Smooth muscle cell (in vitro differentiated cells): ENCODE measurements at regions not wholly inside any gene's neighbourhood (a gene's known extent, or its start where the extent isn't known, plus 50 kb on each side); places are given as distances from the start of the nearest gene placed in this dataset.

Source experiments
- DNase-seq: peaks from one replicate; lab custom pipeline; 2025; ENCODE audit not compliant: unreplicated experiment; lab: John Stamatoyannopoulos, UW
- H2AFZ ChIP-seq: fragments of 200-600 bp; sonication (generic); 2 replicates; pipeline ENCODE4 v1.6.0; 2016; ENCODE audit warnings: antibody characterized with exemption, low read depth, mild to moderate bottlenecking
- H3F3A ChIP-seq: fragments of 200-600 bp; sonication (generic); 2 replicates; pipeline ENCODE4 v1.6.0; 2017; ENCODE audit warnings: antibody characterized with exemption, low read depth
- H3K27ac ChIP-seq: fragments of 200-600 bp; sonication (generic); 2 replicates; pipeline ENCODE4 v1.5.1; 2016; ENCODE audit warnings: low read depth, mild to moderate bottlenecking
- H3K27me3 ChIP-seq: fragments of 200-600 bp; sonication (generic); 2 replicates; pipeline ENCODE4 v1.6.1; 2016; ENCODE audit warnings: low read depth, mild to moderate bottlenecking
- H3K36me3 ChIP-seq: fragments of 200-600 bp; sonication (generic); 2 replicates; pipeline ENCODE4 v1.5.1; 2016; ENCODE audit warnings: low read depth
- H3K4me1 ChIP-seq: fragments of 200-600 bp; sonication (generic); 2 replicates; pipeline ENCODE4 v1.5.1; 2016; ENCODE audit warnings: low read depth
- H3K4me2 ChIP-seq: fragments of 200-600 bp; sonication (generic); 2 replicates; pipeline ENCODE4 v1.6.0; 2016; ENCODE audit warnings: mild to moderate bottlenecking
- H3K4me3 ChIP-seq: fragments of 200-600 bp; sonication (generic); 2 replicates; pipeline ENCODE4 v1.5.1; 2016; ENCODE audit warnings: mild to moderate bottlenecking
- H3K79me2 ChIP-seq: fragments of 200-600 bp; sonication (generic); 2 replicates; pipeline ENCODE4 v1.6.0; 2016; ENCODE audit warnings: low read depth, mild to moderate bottlenecking
- H3K9ac ChIP-seq: fragments of 200-600 bp; sonication (generic); 2 replicates; pipeline ENCODE4 v1.6.0; 2016; ENCODE audit warnings: low read depth
- H3K9me3 ChIP-seq: fragments of 200-600 bp; sonication (generic); replicated peaks from 2 replicates; pipeline ENCODE4 v1.5.1; 2016; ENCODE audit warnings: low read depth
- H4K20me1 ChIP-seq: fragments of 200-600 bp; sonication (generic); 2 replicates; pipeline ENCODE4 v1.6.0; 2016; ENCODE audit warnings: low read depth
- CTCF ChIP-seq: fragments of 200-600 bp; sonication (generic); IDR thresholded peaks from 2 replicates; pipeline ENCODE4 v1.5.1; 2017; ENCODE audit warnings: borderline replicate concordance, mild to moderate bottlenecking, antibody characterized with exemption; ENCODE audit not compliant: insufficient read depth, poor library complexity, severe bottlenecking
- WGBS: methylation state at CpG from one replicate; pipeline ENCODE4 v1.1.7; 2016; ENCODE audit warnings: low lambda C conversion rate; 5-methylcytosine and 5-hydroxymethylcytosine counted together

- 90% methylated on average over 5 of the region's 5 CpGs for WGBS
Observed at GRCh38 chr10:43971306-43971705, 322.6 kb upstream of the ZNF32 start.

DNA sequence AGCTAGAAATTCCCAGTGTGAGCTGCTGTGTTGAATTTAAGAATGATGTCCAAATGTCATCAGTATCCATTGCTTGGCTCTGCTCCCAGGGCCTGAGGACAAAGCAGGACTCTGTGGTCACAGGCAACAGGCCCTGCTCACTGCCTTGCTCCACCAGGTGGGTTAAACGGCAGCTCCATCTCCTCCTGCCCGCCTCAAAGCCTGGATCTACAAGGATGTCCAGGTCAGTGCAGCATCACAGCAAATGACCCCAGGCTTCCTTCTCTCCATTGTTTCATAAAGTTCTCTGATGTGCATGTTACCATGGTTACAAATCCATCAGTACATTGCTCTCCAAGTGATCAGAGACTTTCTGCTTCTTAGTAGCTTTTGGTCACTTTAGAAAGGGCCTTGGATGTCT lies 322.0 kb upstream of the ZNF32 start:
- Histone ChIP-seq H3K4me3 (no peak overlapping the region), H3K9me3 (no peaks in the 10 kb centered on the region), H3F3A (no peaks in the 10 kb centered on the region), H2AFZ (no peak overlapping the region), H4K20me1 (no peaks in the 10 kb centered on the region), H3K79me2 (no peaks in the 10 kb centered on the region), H3K4me1 (no peaks in the 10 kb centered on the region), H3K4me2 (no peak overlapping the region), H3K9ac (no peak overlapping the region), H3K36me3 (no peaks in the 10 kb centered on the region), H3K27ac (no peak overlapping the region), H3K27me3 (peaks cover 34% of the 10 kb centered on the region)
- no peak for DNase-seq
- no peak for TF ChIP-seq CTCF
- WGBS, result 93% methylated on average over 2 of the region's 2 CpGs

More at GRCh38 chr10:43971306-43971705, 322.6 kb upstream of the ZNF32 start:
- H3K4me3 ChIP-seq, result no peak overlapping the region
- no peaks in the 10 kb centered on the region for H3F3A ChIP-seq
- no peak for DNase-seq
- no peak overlapping the region for H2AFZ ChIP-seq
- no peak overlapping the region for H3K9ac ChIP-seq
- no peaks in the 10 kb centered on the region for H3K36me3 ChIP-seq
- no peaks in the 10 kb centered on the region for H3K9me3 ChIP-seq
- H3K27me3 ChIP-seq, result peaks cover 34% of the 10 kb centered on the region
- H3K4me2 ChIP-seq, result no peak overlapping the region
- TF ChIP-seq CTCF, result no peak
- H3K79me2 ChIP-seq, result no peaks in the 10 kb centered on the region
- no peak overlapping the region for H3K27ac ChIP-seq
- no peaks in the 10 kb centered on the region for H3K4me1 ChIP-seq
- H4K20me1 ChIP-seq, result no peaks in the 10 kb centered on the region

GRCh38 chr10:43970018-43970698 lies 321.5 kb upstream of the ZNF32 start:
- Histone ChIP-seq H3K79me2 (no peaks in the 10 kb centered on the region), H3K4me3 (no peak overlapping the region), H2AFZ (no peak overlapping the region), H3K36me3 (no peaks in the 10 kb centered on the region), H4K20me1 (no peaks in the 10 kb centered on the region), H3K27ac (no peak overlapping the region), H3K27me3 (peaks cover 34% of the 10 kb centered on the region), H3K4me1 (no peaks in the 10 kb centered on the region), H3K9ac (no peak overlapping the region), H3F3A (no peaks in the 10 kb centered on the region), H3K9me3 (no peaks in the 10 kb centered on the region), H3K4me2 (no peak overlapping the region)
- no peak for DNase-seq
- WGBS, result 76% methylated on average over 6 of the region's 6 CpGs
- TF ChIP-seq CTCF, result no peak

DNA sequence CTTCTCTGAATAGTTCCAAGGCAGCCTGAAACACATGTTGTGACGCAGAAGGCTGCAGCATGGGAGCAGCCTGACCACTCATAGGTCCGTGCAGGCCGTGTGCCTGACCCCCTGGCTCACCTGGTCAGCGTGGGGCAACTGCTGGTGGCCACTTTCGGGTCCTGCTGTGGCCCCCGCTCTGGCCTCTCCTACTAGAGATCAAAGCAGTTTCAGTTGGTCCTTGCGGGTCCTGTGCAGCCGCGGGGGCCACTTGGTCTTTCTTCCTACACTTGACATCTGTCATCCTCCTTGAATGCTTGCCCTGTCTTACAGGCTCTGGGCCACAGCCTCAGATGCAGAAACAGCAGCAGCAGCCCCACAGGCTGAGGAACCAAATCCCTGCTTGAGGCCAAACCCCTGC lies 320.8 kb upstream of the ZNF32 start:
- TF ChIP-seq CTCF, result no peak
- Histone ChIP-seq H3F3A (no peaks in the 10 kb centered on the region), H3K27ac (no peak overlapping the region), H3K9ac (no peak overlapping the region), H3K36me3 (no peaks in the 10 kb centered on the region), H3K4me2 (no peak overlapping the region), H4K20me1 (no peaks in the 10 kb centered on the region), H3K4me1 (no peaks in the 10 kb centered on the region), H3K9me3 (no peaks in the 10 kb centered on the region), H3K79me2 (no peaks in the 10 kb centered on the region), H3K4me3 (no peak overlapping the region), H3K27me3 (peaks cover 34% of the 10 kb centered on the region), H2AFZ (no peak overlapping the region)
- no peak for DNase-seq
- WGBS, result 95% methylated on average over 9 of the region's 9 CpGs
